Karpas-422 (cell line): ENCODE measurements at regions not wholly inside any gene's neighbourhood (a gene's known extent, or its start where the extent isn't known, plus 50 kb on each side); places are given as distances from the start of the nearest gene placed in this dataset.

ENCODE experiments used
- DNase-seq: peaks from one replicate; pipeline ENCODE4 v3.0.0-alpha.2; 2015
- H2AFZ ChIP-seq: fragments of 200-600 bp; sonication (generic); 2 replicates; pipeline ENCODE4 v1.6.1; 2014; ENCODE audit warnings: antibody characterized with exemption, low read length, mixed read lengths
- H3K27ac ChIP-seq: fragments of 200-600 bp; sonication (generic); 2 replicates; pipeline ENCODE4 v1.5.1; 2014; ENCODE audit warnings: mild to moderate bottlenecking, low read length, moderate library complexity
- H3K27me3 ChIP-seq: fragments of 200-600 bp; sonication (generic); 2 replicates; pipeline ENCODE4 v1.6.1; 2014; ENCODE audit warnings: low read length, mixed read lengths
- H3K36me3 ChIP-seq: fragments of 200-600 bp; sonication (generic); 2 replicates; pipeline ENCODE4 v1.6.1; 2014; ENCODE audit warnings: low read length, mixed read lengths; ENCODE audit not compliant: insufficient read depth
- H3K4me1 ChIP-seq: fragments of 200-600 bp; sonication (generic); 2 replicates; pipeline ENCODE4 v1.6.1; 2014; ENCODE audit warnings: mild to moderate bottlenecking, low read length, mixed read lengths
- H3K4me2 ChIP-seq: fragments of 200-600 bp; sonication (generic); 2 replicates; pipeline ENCODE4 v1.6.1; 2014; ENCODE audit warnings: low read length, low read depth, mild to moderate bottlenecking; ENCODE audit not compliant: poor library complexity, severe bottlenecking
- H3K4me3 ChIP-seq: fragments of 200-600 bp; sonication (generic); 2 replicates; pipeline ENCODE4 v1.5.1; 2014; ENCODE audit warnings: mild to moderate bottlenecking, antibody characterized with exemption, low read length, mixed read lengths
- H3K79me2 ChIP-seq: fragments of 200-600 bp; sonication (generic); 2 replicates; pipeline ENCODE4 v1.6.1; 2014; ENCODE audit warnings: mild to moderate bottlenecking, low read length, mixed read lengths
- H3K9ac ChIP-seq: fragments of 200-600 bp; sonication (generic); 2 replicates; pipeline ENCODE4 v1.6.0; 2014; ENCODE audit warnings: low read length
- H3K9me2 ChIP-seq: fragments of 200-600 bp; sonication (generic), shearing (Covaris generic); replicated peaks from 2 replicates; pipeline ENCODE4 v1.6.0; 2014; ENCODE audit warnings: mild to moderate bottlenecking, low read length, moderate library complexity; ENCODE audit not compliant: insufficient read depth
- H3K9me3 ChIP-seq: fragments of 300-700, 200-600 bp; sonication (generic); 2 replicates; pipeline ENCODE4 v1.6.1; 2014; ENCODE audit warnings: low read length, mixed read lengths
- H4K20me1 ChIP-seq: fragments of 200-600 bp; sonication (generic); 2 replicates; pipeline ENCODE4 v1.6.1; 2014; ENCODE audit warnings: mild to moderate bottlenecking, antibody characterized with exemption, low read length, low read depth; ENCODE audit not compliant: insufficient read depth

DNA sequence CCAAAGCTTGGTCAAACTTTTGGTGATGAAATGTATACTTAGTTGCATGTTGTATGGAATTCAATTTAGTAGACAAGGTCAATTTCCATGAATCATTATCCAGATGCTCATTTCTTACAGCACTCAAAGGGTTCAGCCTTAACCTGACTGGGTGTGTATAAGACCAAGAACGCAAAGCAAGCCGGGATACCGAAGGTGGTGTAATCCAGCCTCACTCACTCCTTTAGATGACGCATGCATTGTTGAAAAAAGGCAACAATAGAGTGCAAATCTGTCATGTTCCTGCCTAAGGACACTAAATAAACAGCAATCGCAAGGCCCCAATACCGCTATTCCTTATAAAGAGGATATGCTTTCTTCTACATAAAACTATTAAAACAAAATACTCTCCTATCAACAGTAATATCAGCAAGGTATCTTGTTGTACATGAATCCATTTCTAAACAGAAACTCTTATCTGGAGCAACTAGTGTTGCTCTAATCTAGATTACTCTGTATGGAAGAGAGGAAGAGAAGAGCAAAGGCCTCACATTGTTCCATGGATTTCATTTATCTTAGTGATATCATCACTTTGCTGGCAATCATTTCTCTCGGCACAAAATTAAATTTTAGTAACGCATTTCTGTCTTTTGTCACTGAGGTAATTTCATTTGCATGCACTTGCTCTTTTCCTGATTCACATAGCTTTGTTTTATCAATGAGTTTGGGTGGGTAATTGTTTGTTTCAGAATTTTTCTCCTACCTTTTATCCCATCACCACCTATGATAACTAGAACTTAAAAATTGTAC is 96.2 kb downstream of the PLK2 start:
- Histone ChIP-seq H2AFZ (no peak overlapping the region), H3K79me2 (no peaks in the 10 kb centered on the region), H4K20me1 (no peaks in the 10 kb centered on the region), H3K4me1 (no peaks in the 10 kb centered on the region), H3K27ac (no peak overlapping the region), H3K9ac (no peak overlapping the region), H3K36me3 (no peaks in the 10 kb centered on the region), H3K4me3 (no peak overlapping the region), H3K9me2 (no peaks in the 10 kb centered on the region), H3K4me2 (no peak overlapping the region), H3K9me3 (no peaks in the 10 kb centered on the region), H3K27me3 (no peaks in the 10 kb centered on the region)
- no peak for DNase-seq

DNA sequence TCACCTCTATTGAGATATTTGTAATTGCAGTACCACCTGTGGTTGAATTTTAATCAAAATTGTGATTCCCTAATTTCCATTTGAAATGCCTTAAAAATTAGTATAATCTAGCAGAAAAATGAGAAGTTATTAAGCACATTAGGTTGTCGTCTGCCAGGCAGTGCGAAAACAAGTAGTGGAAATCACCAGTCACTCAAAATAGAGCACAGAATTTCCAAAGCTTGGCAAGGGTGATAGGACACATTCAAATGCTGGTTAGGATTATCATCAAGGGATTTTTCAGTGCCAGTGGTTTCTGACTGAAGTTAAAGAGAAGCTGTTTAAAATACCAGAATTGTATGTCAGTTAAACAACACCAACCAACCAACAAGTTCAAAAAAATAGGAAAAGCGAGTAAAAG is 97.8 kb downstream of the PLK2 start:
- H4K20me1 ChIP-seq: no peaks in the 10 kb centered on the region
- H3K27ac ChIP-seq: no peak overlapping the region
- no peaks in the 10 kb centered on the region for H3K79me2 ChIP-seq
- H3K4me3 ChIP-seq: no peak overlapping the region
- no peaks in the 10 kb centered on the region for H3K9me2 ChIP-seq
- DNase-seq: no peak
- no peaks in the 10 kb centered on the region for H3K9me3 ChIP-seq
- no peaks in the 10 kb centered on the region for H3K4me1 ChIP-seq
- no peak overlapping the region for H3K4me2 ChIP-seq
- no peak overlapping the region for H2AFZ ChIP-seq
- no peaks in the 10 kb centered on the region for H3K27me3 ChIP-seq
- H3K36me3 ChIP-seq: no peaks in the 10 kb centered on the region
- no peak overlapping the region for H3K9ac ChIP-seq

DNA sequence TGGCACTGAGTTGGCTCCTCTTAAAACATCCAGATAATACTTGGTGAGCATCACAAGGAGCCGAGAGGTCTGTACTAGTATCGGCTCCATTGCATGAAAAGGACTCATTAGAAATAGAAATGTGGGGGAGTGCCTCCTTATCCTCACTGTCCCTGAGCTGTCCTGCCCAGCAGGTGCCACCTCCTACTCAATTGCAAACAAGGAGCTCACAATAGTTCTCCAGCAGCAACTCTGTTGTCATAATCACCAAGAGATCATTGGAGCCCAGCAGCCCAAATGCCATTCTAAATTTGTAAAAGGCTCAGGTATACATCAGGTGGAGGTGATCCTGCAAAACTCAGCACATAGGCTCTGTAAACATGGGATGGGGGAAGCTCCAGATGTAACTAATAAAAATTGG is 99.1 kb downstream of the PLK2 start:
- Histone ChIP-seq H3K4me2 (no peak overlapping the region), H2AFZ (no peak overlapping the region), H3K9me3 (no peaks in the 10 kb centered on the region), H3K79me2 (no peaks in the 10 kb centered on the region), H3K36me3 (no peaks in the 10 kb centered on the region), H3K9ac (no peak overlapping the region), H3K4me3 (no peak overlapping the region), H3K9me2 (no peaks in the 10 kb centered on the region), H3K4me1 (no peaks in the 10 kb centered on the region), H3K27me3 (no peaks in the 10 kb centered on the region), H4K20me1 (no peaks in the 10 kb centered on the region), H3K27ac (no peak overlapping the region)
- DNase-seq: no peak

DNA sequence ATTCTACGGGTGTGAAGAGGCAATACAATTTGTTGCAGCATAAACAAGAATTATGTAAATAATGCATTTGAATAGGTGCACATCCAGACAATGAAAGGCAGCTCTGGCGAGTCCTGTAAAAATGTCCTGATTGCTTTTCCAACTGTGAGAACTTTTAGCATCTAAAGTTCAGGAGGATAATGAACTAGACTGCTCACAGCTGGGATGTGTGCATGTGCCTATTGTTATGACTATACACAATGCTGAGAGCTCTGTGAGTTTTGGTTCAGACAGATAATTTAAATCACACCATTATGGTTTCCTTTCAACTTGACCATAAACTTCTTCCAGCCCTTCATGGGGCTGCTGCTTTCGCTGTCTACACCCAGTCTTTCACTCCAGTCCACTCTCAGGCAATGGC is 99.9 kb downstream of the PLK2 start:
- no peak for DNase-seq
- no peak overlapping the region for H3K9ac ChIP-seq
- H4K20me1 ChIP-seq: no peaks in the 10 kb centered on the region
- H3K4me1 ChIP-seq: no peaks in the 10 kb centered on the region
- H3K27me3 ChIP-seq: no peaks in the 10 kb centered on the region
- H3K9me3 ChIP-seq: no peaks in the 10 kb centered on the region
- H3K4me2 ChIP-seq: no peak overlapping the region
- no peaks in the 10 kb centered on the region for H3K79me2 ChIP-seq
- H3K27ac ChIP-seq: no peak overlapping the region
- H3K36me3 ChIP-seq: no peaks in the 10 kb centered on the region
- H3K4me3 ChIP-seq: no peak overlapping the region
- no peak overlapping the region for H2AFZ ChIP-seq
- no peaks in the 10 kb centered on the region for H3K9me2 ChIP-seq

DNA sequence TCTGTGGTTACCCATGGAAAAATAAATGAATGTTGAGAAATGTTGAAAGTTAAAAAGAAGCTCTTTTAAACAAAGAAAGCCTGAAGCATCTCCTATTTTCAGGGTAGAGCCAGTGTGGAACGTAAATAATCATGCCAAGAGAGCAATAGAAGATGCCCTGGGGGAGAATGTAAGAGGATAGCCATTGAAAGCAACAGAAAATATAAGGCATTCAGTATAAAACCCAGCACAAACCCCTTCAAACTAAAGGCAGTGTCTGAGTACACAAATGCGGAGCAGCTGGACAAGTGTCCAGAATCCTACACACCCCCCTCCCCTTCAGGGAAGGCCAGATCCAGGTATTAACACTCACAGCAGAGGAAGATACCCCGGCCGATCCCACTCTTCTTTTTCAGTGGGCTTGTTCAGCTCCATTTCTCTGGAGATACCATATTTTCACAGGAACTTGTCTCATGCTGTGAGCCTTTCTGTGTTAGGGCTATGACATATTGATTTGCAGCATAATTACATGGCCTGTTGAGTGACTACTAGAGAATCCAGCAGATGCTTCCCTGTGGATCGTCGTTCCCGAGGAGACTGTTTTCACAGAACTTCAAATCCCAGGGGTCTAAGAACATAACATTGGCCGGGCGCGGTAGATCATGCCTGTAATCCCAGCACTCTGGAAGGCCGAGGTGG is 101.2 kb downstream of the PLK2 start:
- no peaks in the 10 kb centered on the region for H3K36me3 ChIP-seq
- H4K20me1 ChIP-seq: no peaks in the 10 kb centered on the region
- no peaks in the 10 kb centered on the region for H3K4me1 ChIP-seq
- no peaks in the 10 kb centered on the region for H3K9me2 ChIP-seq
- no peaks in the 10 kb centered on the region for H3K27me3 ChIP-seq
- no peak overlapping the region for H3K4me2 ChIP-seq
- no peak overlapping the region for H2AFZ ChIP-seq
- DNase-seq: no peak
- H3K9me3 ChIP-seq: no peaks in the 10 kb centered on the region
- no peak overlapping the region for H3K9ac ChIP-seq
- H3K79me2 ChIP-seq: no peaks in the 10 kb centered on the region
- H3K27ac ChIP-seq: no peak overlapping the region
- H3K4me3 ChIP-seq: no peak overlapping the region

DNA sequence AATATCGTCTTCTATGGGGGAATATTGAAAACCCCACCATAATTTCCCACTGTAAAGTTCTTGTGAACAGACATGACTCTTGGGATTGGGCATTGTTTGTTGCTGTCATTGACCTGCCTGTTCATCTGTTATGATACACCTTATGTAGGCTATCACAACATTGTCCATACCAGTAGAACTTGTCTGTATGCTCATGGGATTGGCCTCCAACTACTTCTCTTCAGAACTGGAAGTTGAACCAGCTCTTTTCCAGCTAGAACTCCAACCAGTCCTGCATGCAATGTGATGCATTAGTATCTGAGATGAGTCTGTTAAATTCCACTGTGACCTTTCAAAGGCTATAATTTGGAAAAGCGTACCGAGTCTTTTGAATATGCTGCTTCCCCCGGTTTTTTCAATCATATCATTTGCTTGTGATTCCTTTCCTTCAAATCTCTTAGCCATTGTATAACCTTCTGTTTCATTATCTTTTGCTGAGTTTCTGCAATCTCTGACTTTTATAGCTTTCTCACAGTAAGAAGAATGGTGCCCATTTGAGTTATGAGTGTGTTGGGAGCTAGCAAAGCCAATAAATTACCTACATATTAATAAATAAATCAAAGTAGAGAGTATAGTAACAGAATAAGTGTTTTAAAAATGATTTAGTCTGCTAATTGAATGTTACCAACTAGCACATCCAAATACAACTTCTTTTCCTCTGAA is 101.9 kb downstream of the PLK2 start:
- H3K9me2 ChIP-seq: no peaks in the 10 kb centered on the region
- H3K9me3 ChIP-seq: no peaks in the 10 kb centered on the region
- H3K4me3 ChIP-seq: no peak overlapping the region
- no peaks in the 10 kb centered on the region for H4K20me1 ChIP-seq
- DNase-seq: no peak
- H3K9ac ChIP-seq: no peak overlapping the region
- no peaks in the 10 kb centered on the region for H3K36me3 ChIP-seq
- no peaks in the 10 kb centered on the region for H3K79me2 ChIP-seq
- no peaks in the 10 kb centered on the region for H3K4me1 ChIP-seq
- no peak overlapping the region for H3K4me2 ChIP-seq
- H3K27me3 ChIP-seq: no peaks in the 10 kb centered on the region
- no peak overlapping the region for H3K27ac ChIP-seq
- H2AFZ ChIP-seq: no peak overlapping the region

DNA sequence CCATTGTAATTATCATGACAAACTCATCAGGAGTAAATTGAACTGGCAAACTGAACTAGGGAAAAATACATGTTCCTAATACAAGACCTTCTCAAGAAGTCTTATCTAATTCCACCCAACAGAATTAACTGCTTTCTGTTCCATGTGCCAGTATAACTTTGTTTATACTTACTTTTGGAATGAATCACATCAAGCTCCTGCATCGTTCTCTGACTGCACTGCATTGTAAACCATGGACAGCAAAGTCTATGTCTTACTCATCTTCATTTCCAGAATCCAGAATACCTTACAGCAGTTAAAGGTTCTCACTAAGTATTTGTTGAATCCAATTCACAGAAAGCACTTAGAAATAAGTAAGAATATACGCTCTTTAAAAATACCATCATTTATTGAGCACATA is 102.8 kb downstream of the PLK2 start:
- H3K27ac ChIP-seq: no peak overlapping the region
- no peak overlapping the region for H3K4me3 ChIP-seq

DNA sequence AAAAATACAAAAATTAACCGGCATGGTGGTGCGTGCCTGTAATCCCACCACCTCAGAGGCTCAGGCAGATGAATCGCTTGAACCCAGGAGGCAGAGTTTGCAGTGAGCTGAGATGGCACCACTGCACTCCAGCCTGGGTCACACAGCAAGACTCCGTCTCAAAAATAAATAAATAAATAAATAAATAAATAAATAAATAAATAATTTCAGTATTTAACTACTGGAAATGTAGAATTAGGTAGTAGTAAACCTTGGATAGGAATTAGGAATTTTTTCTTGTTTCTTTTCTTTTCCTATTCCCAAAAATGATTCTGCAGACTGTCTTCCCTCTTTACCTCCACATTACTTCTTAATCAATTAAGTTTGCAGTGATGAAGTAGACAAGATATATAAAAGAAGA is 103.2 kb downstream of the PLK2 start:
- H3K36me3 ChIP-seq: no peaks in the 10 kb centered on the region
- no peak overlapping the region for H2AFZ ChIP-seq
- no peak for DNase-seq
- no peaks in the 10 kb centered on the region for H4K20me1 ChIP-seq
- H3K9ac ChIP-seq: no peak overlapping the region
- H3K9me3 ChIP-seq: no peaks in the 10 kb centered on the region
- no peak overlapping the region for H3K4me2 ChIP-seq
- no peaks in the 10 kb centered on the region for H3K4me1 ChIP-seq
- H3K4me3 ChIP-seq: no peak overlapping the region
- no peak overlapping the region for H3K27ac ChIP-seq
- H3K79me2 ChIP-seq: no peaks in the 10 kb centered on the region
- no peaks in the 10 kb centered on the region for H3K27me3 ChIP-seq
- no peaks in the 10 kb centered on the region for H3K9me2 ChIP-seq

More for the DNA sequence above, 102.8 kb downstream of the PLK2 start:
- no peaks in the 10 kb centered on the region for H4K20me1 ChIP-seq
- no peak for DNase-seq
- no peak overlapping the region for H3K9ac ChIP-seq
- H3K36me3 ChIP-seq: no peaks in the 10 kb centered on the region
- no peak overlapping the region for H3K4me2 ChIP-seq
- no peak overlapping the region for H2AFZ ChIP-seq
- H3K27me3 ChIP-seq: no peaks in the 10 kb centered on the region
- H3K79me2 ChIP-seq: no peaks in the 10 kb centered on the region
- H3K9me3 ChIP-seq: no peaks in the 10 kb centered on the region
- H3K9me2 ChIP-seq: no peaks in the 10 kb centered on the region
- no peaks in the 10 kb centered on the region for H3K4me1 ChIP-seq
